Fibroblast of the aortic adventitia (primary cell): ENCODE measurements at regions not wholly inside any gene's neighbourhood (a gene's known extent, or its start where the extent isn't known, plus 50 kb on each side); places are given as distances from the start of the nearest gene placed in this dataset.

Experiments used
- DNase-seq: peaks from one replicate; pipeline ENCODE4 v3.0.0-alpha.2; 2010; ENCODE audit warnings: low read depth
- H3K4me3 ChIP-seq: 2 replicates; pipeline ENCODE4 v1.5.1; 2011; ENCODE audit warnings: low read depth, mild to moderate bottlenecking, control low read depth, low read length, moderate library complexity
- CTCF ChIP-seq: IDR thresholded peaks from 2 replicates; pipeline ENCODE4 v1.5.1; 2011; ENCODE audit warnings: mild to moderate bottlenecking, low read length, control low read depth, inconsistent platforms; ENCODE audit not compliant: insufficient read depth

GRCh38 chr4:184941671-184942418 lies 76.4 kb upstream of the HELT start:
- no peak for DNase-seq
- no peak overlapping the region for H3K4me3 ChIP-seq
- TF ChIP-seq CTCF, result no peak

GRCh38 chr4:184942444-184943425 lies 75.6 kb upstream of the HELT start:
- TF ChIP-seq CTCF, result no peak
- H3K4me3 ChIP-seq, result no peak overlapping the region
- DNase-seq, result no peak

- no peak for TF ChIP-seq CTCF
- no peak for DNase-seq
- H3K4me3 ChIP-seq, result no peak overlapping the region
Observed at GRCh38 chr4:184949020-184949419, 69.3 kb upstream of the HELT start.

GRCh38 chr4:184950117-184950830 lies 68.0 kb upstream of the HELT start:
- no peak overlapping the region for H3K4me3 ChIP-seq
- no peak for TF ChIP-seq CTCF
- no peak for DNase-seq

GRCh38 chr4:184950926-184951325 lies 67.4 kb upstream of the HELT start:
- DNase-seq, result no peak
- H3K4me3 ChIP-seq, result no peak overlapping the region
- TF ChIP-seq CTCF, result no peak

GRCh38 chr4:184951668-184952160 lies 66.6 kb upstream of the HELT start:
- no peak for DNase-seq
- no peak overlapping the region for H3K4me3 ChIP-seq
- no peak for TF ChIP-seq CTCF
